HFFc6 (cell line): ENCODE measurements at regions not wholly inside any gene's neighbourhood (a gene's known extent, or its start where the extent isn't known, plus 50 kb on each side); places are given as distances from the start of the nearest gene placed in this dataset.

Experiments
- DNase-seq: peaks from one replicate; pipeline ENCODE4 v3.0.0-alpha.2; 2018
- H3K27ac Mint-ChIP-seq: 2 replicates; pipeline ENCODE4 v1.8.0; 2020; ENCODE audit warnings: mild to moderate bottlenecking, mixed read lengths
- H3K27me3 Mint-ChIP-seq: 2 replicates; pipeline ENCODE4 v1.8.0; 2021; ENCODE audit warnings: mild to moderate bottlenecking, moderate library complexity, mixed read lengths; ENCODE audit not compliant: insufficient read depth
- H3K36me3 Mint-ChIP-seq: 2 replicates; pipeline ENCODE4 v1.8.0; 2021; ENCODE audit warnings: low read depth, mixed read lengths
- H3K4me1 Mint-ChIP-seq: 2 replicates; pipeline ENCODE4 v1.8.0; 2020; ENCODE audit warnings: low read depth, mixed read lengths
- H3K4me3 Mint-ChIP-seq: 2 replicates; pipeline ENCODE4 v1.8.0; 2020; ENCODE audit warnings: mild to moderate bottlenecking, moderate library complexity, mixed read lengths
- H3K9me3 Mint-ChIP-seq: 2 replicates; pipeline ENCODE4 v1.8.0; 2020; ENCODE audit warnings: mild to moderate bottlenecking, mixed read lengths
- TF ChIP-seq, protein P1 (sequence below): fragments of 200-600 bp; sonication (generic); IDR thresholded peaks from 2 replicates; pipeline ENCODE4 v1.5.0; 2021; ENCODE audit warnings: antibody characterized with exemption, mild to moderate bottlenecking

DNA sequence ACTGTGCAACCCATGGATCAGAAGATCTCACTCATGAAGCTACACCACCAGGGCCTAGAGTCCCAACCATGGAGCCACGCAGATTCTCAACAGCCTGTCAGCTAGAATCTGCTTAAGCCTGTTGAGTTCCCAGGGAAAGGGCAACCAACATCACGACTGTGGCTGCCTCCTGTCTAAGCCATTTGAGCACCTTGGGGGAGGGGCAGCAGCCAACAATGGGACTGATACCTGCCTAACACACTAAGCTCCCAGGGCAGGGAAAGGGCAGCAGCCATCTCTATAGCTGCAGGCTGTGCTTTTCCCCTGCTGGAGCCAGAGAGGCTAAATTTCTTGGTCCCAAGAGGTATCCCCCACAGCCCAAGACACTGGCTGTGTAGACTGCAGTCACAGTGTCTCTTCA, 96.5 kb upstream of the TCEAL2 start:
- peaks cover 36% of the 10 kb centered on the region for H3K9me3 Mint-ChIP-seq
- H3K27ac Mint-ChIP-seq: no peak overlapping the region
- no peaks in the 10 kb centered on the region; the same call in 1 of the 2 replicates for H3K27me3 Mint-ChIP-seq
- 0 out of 2 replicates have a peak, but pooled peaks cover 6% of the 10 kb centered on the region for H3K36me3 Mint-ChIP-seq
- DNase-seq: no peak
- TF ChIP-seq, protein P1, sequence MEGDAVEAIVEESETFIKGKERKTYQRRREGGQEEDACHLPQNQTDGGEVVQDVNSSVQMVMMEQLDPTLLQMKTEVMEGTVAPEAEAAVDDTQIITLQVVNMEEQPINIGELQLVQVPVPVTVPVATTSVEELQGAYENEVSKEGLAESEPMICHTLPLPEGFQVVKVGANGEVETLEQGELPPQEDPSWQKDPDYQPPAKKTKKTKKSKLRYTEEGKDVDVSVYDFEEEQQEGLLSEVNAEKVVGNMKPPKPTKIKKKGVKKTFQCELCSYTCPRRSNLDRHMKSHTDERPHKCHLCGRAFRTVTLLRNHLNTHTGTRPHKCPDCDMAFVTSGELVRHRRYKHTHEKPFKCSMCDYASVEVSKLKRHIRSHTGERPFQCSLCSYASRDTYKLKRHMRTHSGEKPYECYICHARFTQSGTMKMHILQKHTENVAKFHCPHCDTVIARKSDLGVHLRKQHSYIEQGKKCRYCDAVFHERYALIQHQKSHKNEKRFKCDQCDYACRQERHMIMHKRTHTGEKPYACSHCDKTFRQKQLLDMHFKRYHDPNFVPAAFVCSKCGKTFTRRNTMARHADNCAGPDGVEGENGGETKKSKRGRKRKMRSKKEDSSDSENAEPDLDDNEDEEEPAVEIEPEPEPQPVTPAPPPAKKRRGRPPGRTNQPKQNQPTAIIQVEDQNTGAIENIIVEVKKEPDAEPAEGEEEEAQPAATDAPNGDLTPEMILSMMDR: no peak
- H3K4me1 Mint-ChIP-seq: no peaks in the 10 kb centered on the region
- no peak overlapping the region for H3K4me3 Mint-ChIP-seq

DNA sequence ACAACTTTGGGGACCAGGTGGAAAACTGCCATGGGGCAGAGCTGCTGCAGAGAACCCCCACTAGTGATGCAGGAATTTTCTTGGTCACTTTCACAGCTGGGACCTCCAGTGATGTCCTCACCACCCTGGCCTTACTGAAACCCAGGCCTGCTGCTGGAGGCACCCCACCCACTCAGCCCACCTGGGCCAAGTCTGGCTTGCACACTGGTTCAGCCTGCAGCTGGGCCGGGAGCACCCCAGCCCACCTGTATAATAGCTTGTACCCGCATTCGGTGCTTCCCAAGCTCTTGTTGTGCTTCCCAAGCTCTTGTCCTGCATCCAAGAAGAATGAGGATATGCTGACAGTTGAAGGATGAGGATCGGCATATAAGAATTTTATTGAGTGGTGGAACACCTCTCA, 86.4 kb upstream of the ZMAT1 start:
- Mint-ChIP-seq H3K4me1 (no peaks in the 10 kb centered on the region), H3K4me3 (no peak overlapping the region), H3K27ac (no peak overlapping the region), H3K27me3 (peaks cover 2% of the 10 kb centered on the region; the same call in 1 of the 2 replicates), H3K36me3 (peaks cover 6% of the 10 kb centered on the region; the same call in 1 of the 2 replicates), H3K9me3 (peaks cover 16% of the 10 kb centered on the region; the same call in 1 of the 2 replicates)
- no peak for DNase-seq
- TF ChIP-seq, protein P1: no peak

DNA sequence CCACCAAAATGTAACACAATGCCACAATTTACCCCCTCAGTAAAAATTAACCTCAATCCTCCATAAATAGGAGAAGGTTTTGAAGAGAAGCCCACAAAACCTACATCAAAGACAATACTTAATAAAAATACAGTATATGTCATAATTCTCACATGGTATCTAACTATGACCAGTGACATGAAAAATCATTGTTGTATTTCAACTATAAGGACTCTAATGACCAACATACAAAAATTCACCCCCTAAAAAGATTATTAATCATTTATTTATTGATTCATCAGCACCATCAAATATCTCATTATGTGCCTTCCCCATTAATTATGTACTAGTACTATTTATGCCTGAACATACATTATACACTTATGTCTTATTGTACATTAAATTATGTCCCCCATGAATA, 77.1 kb upstream of the ZMAT1 start:
- TF ChIP-seq, protein P1: no peak
- Mint-ChIP-seq H3K27me3 (no peaks in the 10 kb centered on the region; the same call in 1 of the 2 replicates), H3K4me3 (no peak overlapping the region), H3K36me3 (no peaks in the 10 kb centered on the region), H3K4me1 (no peaks in the 10 kb centered on the region), H3K9me3 (peaks cover 7% of the 10 kb centered on the region; the same call in 1 of the 2 replicates), H3K27ac (no peak overlapping the region)
- no peak for DNase-seq

DNA sequence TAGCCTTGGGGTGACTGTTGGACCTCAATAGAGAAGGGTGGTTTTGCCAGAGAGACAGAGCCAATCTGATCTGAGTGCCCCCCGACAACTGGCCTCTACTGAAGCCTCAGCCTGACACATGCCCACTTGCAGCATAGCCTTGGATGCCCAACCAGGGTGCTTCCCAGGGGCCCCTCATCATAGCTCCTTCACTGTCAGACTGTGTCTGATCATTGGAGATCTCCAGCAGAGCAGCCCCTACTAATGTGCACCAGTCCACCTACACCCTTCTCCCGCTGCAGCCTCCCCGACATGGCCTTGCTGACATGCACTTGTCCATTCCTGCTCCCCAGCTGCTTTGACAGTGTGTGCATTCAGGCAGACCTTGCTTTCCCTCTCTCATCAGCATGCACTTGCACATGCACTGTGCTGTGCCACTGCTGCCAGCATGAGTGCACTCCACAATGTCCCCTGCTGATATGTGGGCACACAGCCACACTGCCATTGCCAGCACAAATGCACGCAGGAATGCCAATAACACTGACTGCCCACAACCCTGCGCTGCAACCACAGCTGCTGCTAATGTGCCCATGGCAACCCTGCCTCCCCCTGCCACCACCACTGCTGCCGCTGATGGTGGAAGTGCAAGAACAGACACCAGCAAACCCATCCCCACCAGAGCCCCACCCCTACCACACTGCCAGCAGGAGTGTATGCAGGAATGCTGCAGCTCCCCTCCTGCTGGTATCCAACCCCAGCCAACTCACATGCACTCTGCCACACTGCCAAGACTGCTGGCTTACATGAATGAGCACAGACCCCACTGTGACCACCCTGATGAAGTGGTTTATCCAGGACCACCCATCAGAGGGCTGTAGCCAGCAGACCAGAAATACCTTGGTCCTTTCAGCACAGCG, 68.1 kb upstream of the ZMAT1 start:
- Mint-ChIP-seq H3K27me3 (peaks cover 2% of the 10 kb centered on the region; the same call in 1 of the 2 replicates), H3K27ac (no peak overlapping the region), H3K4me1 (no peaks in the 10 kb centered on the region), H3K9me3 (peaks cover 11% of the 10 kb centered on the region; the same call in 1 of the 2 replicates), H3K4me3 (no peak overlapping the region), H3K36me3 (peaks cover 5% of the 10 kb centered on the region; the same call in 1 of the 2 replicates)
- no peak for DNase-seq
- TF ChIP-seq, protein P1: no peak

DNA sequence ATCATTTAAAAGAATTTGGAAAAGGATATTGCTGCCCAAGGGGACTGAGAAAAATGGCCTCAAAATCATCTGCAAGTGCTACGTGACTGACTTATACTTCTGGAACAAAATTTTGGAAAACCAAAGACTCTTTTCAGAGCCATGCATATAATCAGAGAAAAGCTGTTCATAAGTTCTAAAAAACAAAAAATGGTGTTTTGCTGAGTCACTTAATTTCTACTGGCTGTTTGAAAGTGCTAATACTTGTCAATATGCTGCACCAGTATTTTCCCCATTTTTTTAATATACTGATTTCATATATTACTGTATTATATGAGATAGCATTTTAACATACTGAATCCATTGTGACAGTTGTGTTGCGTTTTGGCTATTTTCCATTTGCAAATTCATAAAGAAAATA, 61.5 kb upstream of the ZMAT1 start:
- no peak overlapping the region for H3K4me3 Mint-ChIP-seq
- TF ChIP-seq, protein P1: no peak
- no peak overlapping the region for H3K27ac Mint-ChIP-seq
- DNase-seq: no peak
- 0 out of 2 replicates have a peak, but pooled peaks cover 3% of the 10 kb centered on the region for H3K9me3 Mint-ChIP-seq
- no peaks in the 10 kb centered on the region; the same call in 1 of the 2 replicates for H3K4me1 Mint-ChIP-seq
- no peaks in the 10 kb centered on the region; the same call in 1 of the 2 replicates for H3K27me3 Mint-ChIP-seq
- no peaks in the 10 kb centered on the region for H3K36me3 Mint-ChIP-seq
